GM19043 (cell line): ENCODE measurements at regions not wholly inside any gene's neighbourhood (a gene's known extent, or its start where the extent isn't known, plus 50 kb on each side); places are given as distances from the start of the nearest gene placed in this dataset.

Experiments
- ATAC-seq: cut with Tn5 transposase; IDR thresholded peaks from one replicate; pipeline ENCODE4 v1.9.1; 2021; ENCODE audit warnings: low read depth; ENCODE audit not compliant: unreplicated experiment

GRCh38 chr20:60990061-60990460 lies 262.0 kb upstream of the CDH4 start:
- ATAC-seq = no peak

GRCh38 chr20:60990643-60991042 lies 261.4 kb upstream of the CDH4 start:
- ATAC-seq = no peak

- ATAC-seq = no peak
Observed at GRCh38 chr20:60993433-60994044, 258.5 kb upstream of the CDH4 start.

- ATAC-seq = no peak
Observed at GRCh38 chr20:60999250-60999649, 252.8 kb upstream of the CDH4 start.

- ATAC-seq = no peak
Observed at GRCh38 chr20:61002090-61002489, 250.0 kb upstream of the CDH4 start.

GRCh38 chr20:61014491-61014890 lies 237.6 kb upstream of the CDH4 start:
- ATAC-seq = no peak

GRCh38 chr20:61015602-61016001 lies 236.5 kb upstream of the CDH4 start:
- ATAC-seq = no peak

GRCh38 chr20:61019322-61019721 lies 232.7 kb upstream of the CDH4 start:
- no peak for ATAC-seq

GRCh38 chr20:61023612-61024011 lies 228.4 kb upstream of the CDH4 start:
- no peak for ATAC-seq

- ATAC-seq = no peak
Observed at GRCh38 chr20:61024390-61024789, 227.7 kb upstream of the CDH4 start.

- ATAC-seq = no peak
Observed at GRCh38 chr20:61025536-61025935, 226.5 kb upstream of the CDH4 start.

GRCh38 chr20:61026173-61026572 lies 225.9 kb upstream of the CDH4 start:
- no peak for ATAC-seq

GRCh38 chr20:61026731-61027130 lies 225.3 kb upstream of the CDH4 start:
- no peak for ATAC-seq

GRCh38 chr20:61027218-61027617 lies 224.8 kb upstream of the CDH4 start:
- no peak for ATAC-seq

- ATAC-seq = no peak
Observed at GRCh38 chr20:61030130-61030529, 221.9 kb upstream of the CDH4 start.

- ATAC-seq = no peak
Observed at GRCh38 chr20:61031101-61031830, 220.8 kb upstream of the CDH4 start.

- no peak for ATAC-seq
Observed at GRCh38 chr20:61037498-61037897, 214.6 kb upstream of the CDH4 start.

- ATAC-seq = no peak
Observed at GRCh38 chr20:61041481-61041880, 210.6 kb upstream of the CDH4 start.

GRCh38 chr20:61042506-61043385 lies 209.3 kb upstream of the CDH4 start:
- no peak for ATAC-seq

GRCh38 chr20:61043681-61044080 lies 208.4 kb upstream of the CDH4 start:
- ATAC-seq = no peak

GRCh38 chr20:61044499-61044898 lies 207.6 kb upstream of the CDH4 start:
- ATAC-seq = no peak
